ENCODE measurements at regions not wholly inside any gene's neighbourhood (a gene's known extent, or its start where the extent isn't known, plus 50 kb on each side); places are given as distances from the start of the nearest gene placed in this dataset.

- no peak overlapping the region for H3K4me3 ChIP-seq
- DNase-seq: no peak
- WGBS, 4 donors: 58 to 71% (median 64%) methylated on average over 2 of the region's 2 CpGs
Measured at GRCh38 chr10:2714597-2714996, 352.8 kb upstream of the PFKP start.

GRCh38 chr10:2703953-2704352 lies 363.4 kb upstream of the PFKP start:
- ATAC-seq: no peak
- Histone ChIP-seq H3K4me3 (no peak overlapping the region), H3K4me1 (no peaks in the 10 kb centered on the region), H3K27ac (no peak overlapping the region), H3K9me3 (peaks cover 0 to 11% (median 0%) of the 10 kb centered on the region in 12 donors), H3K36me3 (no peaks in the 10 kb centered on the region), H3K27me3 (peaks cover 0 to 3% (median 0%) of the 10 kb centered on the region in 9 donors)
- 42 to 69% (median 53%) methylated on average over 3 of the region's 3 CpGs for WGBS, 4 donors
- DNase-seq: no peak
- TF ChIP-seq POLR2A (IDR thresholded peaks at IDR 0.05): no peak
- no peak for TF ChIP-seq CTCF (IDR thresholded peaks at IDR 0.05)
- intact Hi-C loops (cut with DNase I): no loop called here

More at GRCh38 chr10:2714597-2714996, 352.8 kb upstream of the PFKP start:
- Histone ChIP-seq H3K27me3 (peaks cover 0 to 5% (median 0%) of the 10 kb centered on the region in 9 donors), H3K9me3 (peaks cover 0 to 6% (median 0%) of the 10 kb centered on the region in 12 donors), H3K27ac (no peak overlapping the region), H3K4me1 (no peaks in the 10 kb centered on the region), H3K36me3 (no peaks in the 10 kb centered on the region)
- intact Hi-C loops (cut with DNase I): no loop called here
- no peak for TF ChIP-seq CTCF (IDR thresholded peaks at IDR 0.05)
- TF ChIP-seq POLR2A (IDR thresholded peaks at IDR 0.05): no peak
- ATAC-seq: no peak

GRCh38 chr10:2701802-2702201 lies 365.5 kb upstream of the PFKP start:
- H3K4me1 ChIP-seq: no peaks in the 10 kb centered on the region
- peaks cover 0 to 3% (median 0%) of the 10 kb centered on the region in 9 donors for H3K27me3 ChIP-seq
- intact Hi-C loops (cut with DNase I): no loop called here
- H3K4me3 ChIP-seq: no peak overlapping the region
- ATAC-seq (no peak), DNase-seq (no peak)
- H3K27ac ChIP-seq: no peak overlapping the region
- H3K9me3 ChIP-seq: no peaks in the 10 kb centered on the region
- TF ChIP-seq CTCF (IDR thresholded peaks at IDR 0.05): no peak
- no peak for TF ChIP-seq POLR2A (IDR thresholded peaks at IDR 0.05)
- no peaks in the 10 kb centered on the region for H3K36me3 ChIP-seq
- WGBS, 4 donors: 82 to 88% (median 84%) methylated on average over 10 to 11 of the region's 11 CpGs

- H3K27me3 ChIP-seq: peaks cover 0 to 3% (median 0%) of the 10 kb centered on the region in 9 donors
- TF ChIP-seq CTCF (IDR thresholded peaks at IDR 0.05) (no peak), POLR2A (IDR thresholded peaks at IDR 0.05) (no peak)
Measured at GRCh38 chr10:2700626-2701305, 366.6 kb upstream of the PFKP start.

More at GRCh38 chr10:2700626-2701305, 366.6 kb upstream of the PFKP start:
- intact Hi-C loops (cut with DNase I): no loop called here
- Histone ChIP-seq H3K4me3 (no peak overlapping the region), H3K36me3 (no peaks in the 10 kb centered on the region), H3K9me3 (no peaks in the 10 kb centered on the region), H3K4me1 (no peaks in the 10 kb centered on the region), H3K27ac (no peak overlapping the region)
- DNase-seq (no peak), ATAC-seq (no peak)
- WGBS, 4 donors: 67 to 78% (median 75%) methylated on average over 3 to 6 of the region's 6 CpGs
